HEK293T (cell line): ENCODE measurements at regions not wholly inside any gene's neighbourhood (a gene's known extent, or its start where the extent isn't known, plus 50 kb on each side); places are given as distances from the start of the nearest gene placed in this dataset.
"Not testable (repeated sequence)": the region's sequence is repeated elsewhere in the genome, so short reads cannot be mapped to it uniquely, and the experiment has no call there.

Source experiments
- ARNT ChIP-seq: fragments of 450-650 bp; IDR thresholded peaks from 2 replicates; pipeline ENCODE4 v1.6.1; 2017; ENCODE audit warnings: mild to moderate bottlenecking
- L3MBTL2 ChIP-seq: fragments of 450-650 bp; conservative IDR thresholded peaks from 2 replicates; pipeline ENCODE4 v1.6.1; 2016; ENCODE audit warnings: mild to moderate bottlenecking
- ZNF384 ChIP-seq: fragments of 450-650 bp; IDR thresholded peaks from 2 replicates; pipeline ENCODE4 v1.6.1; 2016

DNA sequence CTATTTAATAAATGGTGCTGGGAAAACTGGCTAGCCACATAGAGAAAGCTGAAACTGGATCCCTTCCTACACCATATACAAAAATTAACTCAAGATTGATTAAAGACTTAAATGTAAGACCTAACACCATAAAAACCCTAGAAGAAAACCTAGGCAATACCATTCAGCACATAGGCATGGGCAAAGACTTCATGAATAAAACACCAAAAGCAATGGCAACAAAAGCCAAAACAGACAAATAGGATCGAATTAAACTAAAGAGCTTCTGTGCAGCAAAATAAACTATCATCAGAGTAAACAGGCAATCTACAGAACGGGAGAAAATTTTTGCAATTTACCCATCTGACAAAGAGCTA lies 267.9 kb downstream of the HINT1 start:
- TF ChIP-seq ARNT, ZNF384, L3MBTL2: not testable (repeated sequence)
